PC-3 (cell line): ENCODE measurements at regions not wholly inside any gene's neighbourhood (a gene's known extent, or its start where the extent isn't known, plus 50 kb on each side); places are given as distances from the start of the nearest gene placed in this dataset.
A peak's percentile ranks its signal among the peaks of the same experiment; 100 is the strongest.

ENCODE experiments used
- ATAC-seq: fragments of 200-7000 bp; cut with Tn5 transposase; 2 replicates; pipeline ENCODE4 v1.9.1; 2020; ENCODE audit warnings: mild to moderate bottlenecking, moderate library complexity
- BruUV-seq: library from RNA; stranded (reverse); fragments of 400-500 nt; replicated peaks from 2 replicates; lab custom pipeline; 2021; lab: Mats Ljungman, UMichigan
- CTCF ChIA-PET: fragments of 300-600 bp; sonication (Branson Sonifier 250); formaldehyde crosslinking; loops from one replicate; lab custom pipeline; 2022; ENCODE audit warnings: antibody characterized with exemption; lab: Charles Lee
- POLR2A ChIA-PET: fragments of 300-600 bp; sonication (Branson Sonifier 250); formaldehyde crosslinking; loops from one replicate; lab custom pipeline; 2022; ENCODE audit warnings: antibody characterized with exemption; ENCODE audit not compliant: unreplicated experiment; lab: Charles Lee
- DNase-seq: peaks from one replicate; pipeline ENCODE4 v3.0.0-alpha.2; 2015
- H2AFZ ChIP-seq: fragments of 300-600 bp; sonication (generic); 2 replicates; pipeline ENCODE4 v1.6.0; 2016; ENCODE audit warnings: antibody characterized with exemption, low read length
- H3F3A ChIP-seq: fragments of 300-600 bp; sonication (generic); one replicate; pipeline ENCODE4 v1.6.0; 2017; ENCODE audit warnings: antibody characterized with exemption, low read length, control low read depth, mild to moderate bottlenecking; ENCODE audit not compliant: unreplicated experiment
- H3K27ac ChIP-seq: fragments of 300-600 bp; sonication (generic); 2 replicates; pipeline ENCODE4 v1.5.1; 2016; ENCODE audit warnings: mild to moderate bottlenecking, low read length
- H3K27me3 ChIP-seq: fragments of 300-600 bp; sonication (generic); 2 replicates; pipeline ENCODE4 v1.6.1; 2016; ENCODE audit warnings: low read length, mixed read lengths
- H3K36me3 ChIP-seq: fragments of 300-600 bp; sonication (generic); 2 replicates; pipeline ENCODE4 v1.6.1; 2016; ENCODE audit warnings: low read depth, mixed run types, low read length, mixed read lengths
- H3K4me1 ChIP-seq: fragments of 300-600 bp; sonication (generic); 2 replicates; pipeline ENCODE4 v1.5.1; 2016; ENCODE audit warnings: low read length; ENCODE audit not compliant: insufficient read depth
- H3K4me2 ChIP-seq: fragments of 300-600 bp; sonication (generic); 2 replicates; pipeline ENCODE4 v1.6.0; 2016; ENCODE audit warnings: low read length
- H3K4me3 ChIP-seq: fragments of 300-600 bp; sonication (generic); 2 replicates; pipeline ENCODE4 v1.5.1; 2016; ENCODE audit warnings: mild to moderate bottlenecking, low read length, mixed read lengths
- H3K79me2 ChIP-seq: fragments of 300-600 bp; sonication (generic); 2 replicates; pipeline ENCODE4 v1.6.1; 2017; ENCODE audit warnings: low read length, mixed read lengths
- H3K9ac ChIP-seq: fragments of 300-600 bp; sonication (generic); 2 replicates; pipeline ENCODE4 v1.6.0; 2016; ENCODE audit warnings: mild to moderate bottlenecking, low read length
- H3K9me2 ChIP-seq: fragments of 300-600 bp; sonication (generic); replicated peaks from 2 replicates; pipeline ENCODE4 v1.6.1; 2016; ENCODE audit warnings: mixed run types, low read length, mixed read lengths
- H3K9me3 ChIP-seq: fragments of 300-600 bp; sonication (generic); 2 replicates; pipeline ENCODE4 v1.6.1; 2016; ENCODE audit warnings: low read length, mixed read lengths
- H4K20me1 ChIP-seq: fragments of 300-600 bp; sonication (generic); 2 replicates; pipeline ENCODE4 v1.6.1; 2016; ENCODE audit warnings: low read length, mixed read lengths
- EZH2 ChIP-seq: fragments of 300-600 bp; sonication (generic); IDR thresholded peaks from one replicate; pipeline ENCODE4 v1.6.1; 2017; ENCODE audit warnings: antibody characterized with exemption, mild to moderate bottlenecking, low read length; ENCODE audit not compliant: unreplicated experiment
- EZH2phosphoT487 ChIP-seq: fragments of 300-600 bp; sonication (generic); IDR thresholded peaks from 2 replicates; pipeline ENCODE4 v1.6.1; 2018; ENCODE audit warnings: mild to moderate bottlenecking, antibody characterized with exemption, low read length, borderline replicate concordance
- intact Hi-C: fragments of 100-400 bp; cut with micrococcal nuclease; formaldehyde crosslinking; loops from 2 replicates; pipeline ENCODE4 v1.9.0; 2023
- TF ChIP-seq, protein P1 (sequence below): fragments of 300-600 bp; sonication (generic); conservative IDR thresholded peaks from 2 replicates; pipeline ENCODE4 v1.5.1; 2017; ENCODE audit warnings: antibody characterized with exemption, low read depth, mild to moderate bottlenecking, low read length

DNA sequence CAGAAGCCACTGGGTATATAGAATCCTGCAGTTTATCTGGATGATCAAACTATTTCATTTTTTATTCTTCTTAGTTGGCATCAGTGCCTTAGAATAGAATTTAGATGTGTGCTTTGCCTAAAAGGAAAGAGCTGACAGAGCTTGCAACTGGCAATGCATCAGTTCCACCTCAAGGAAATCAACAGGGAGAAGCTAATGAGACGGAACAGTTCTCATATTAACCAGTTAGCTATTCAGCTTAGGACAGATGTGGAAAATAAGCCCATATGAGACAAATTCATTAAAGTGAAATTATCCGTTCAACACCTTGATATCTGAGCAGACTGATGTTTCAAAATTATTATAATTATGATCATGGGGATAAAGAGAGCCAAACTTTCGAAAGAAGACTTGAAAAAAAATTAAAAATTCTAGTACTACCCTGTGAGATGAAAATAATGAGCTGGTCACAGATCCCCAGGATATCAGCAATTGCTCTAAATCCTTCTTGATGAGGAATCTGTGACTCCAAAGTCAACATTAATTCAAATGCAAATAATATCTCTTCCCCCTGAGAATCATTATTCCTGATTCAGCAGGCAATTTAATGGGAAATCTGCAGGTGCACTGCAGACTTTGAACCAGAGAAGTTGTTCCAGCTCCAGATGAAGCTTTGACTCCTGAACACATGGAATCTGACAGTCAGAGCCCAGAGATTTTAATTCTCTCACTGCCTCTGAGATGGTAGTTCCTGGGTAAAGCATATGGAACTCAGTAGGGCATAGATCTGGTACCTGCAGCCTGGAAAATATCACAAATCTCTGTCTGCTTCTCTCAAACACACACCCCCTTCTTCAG, 486.8 kb downstream of the FOXO1 start:
- H3K4me1 ChIP-seq: peaks cover 5% of the 10 kb centered on the region; the same call in 1 of the 2 replicates
- H3K9me2 ChIP-seq: no peaks in the 10 kb centered on the region
- BruUV-seq: no TSS peak
- no peaks in the 10 kb centered on the region for H3K9me3 ChIP-seq
- CTCF ChIA-PET: interaction anchor here (0.7 kb wide), 1 partner anchor 10 kb away, joined by 3 read pairs; no protein-coding TSS in a partner anchor
- H3K36me3 ChIP-seq: no peaks in the 10 kb centered on the region
- H3K79me2 ChIP-seq: no peaks in the 10 kb centered on the region
- no peaks in the 10 kb centered on the region for H3K27me3 ChIP-seq
- POLR2A ChIA-PET: no interaction called here
- no peak for TF ChIP-seq EZH2
- TF ChIP-seq, protein P1, sequence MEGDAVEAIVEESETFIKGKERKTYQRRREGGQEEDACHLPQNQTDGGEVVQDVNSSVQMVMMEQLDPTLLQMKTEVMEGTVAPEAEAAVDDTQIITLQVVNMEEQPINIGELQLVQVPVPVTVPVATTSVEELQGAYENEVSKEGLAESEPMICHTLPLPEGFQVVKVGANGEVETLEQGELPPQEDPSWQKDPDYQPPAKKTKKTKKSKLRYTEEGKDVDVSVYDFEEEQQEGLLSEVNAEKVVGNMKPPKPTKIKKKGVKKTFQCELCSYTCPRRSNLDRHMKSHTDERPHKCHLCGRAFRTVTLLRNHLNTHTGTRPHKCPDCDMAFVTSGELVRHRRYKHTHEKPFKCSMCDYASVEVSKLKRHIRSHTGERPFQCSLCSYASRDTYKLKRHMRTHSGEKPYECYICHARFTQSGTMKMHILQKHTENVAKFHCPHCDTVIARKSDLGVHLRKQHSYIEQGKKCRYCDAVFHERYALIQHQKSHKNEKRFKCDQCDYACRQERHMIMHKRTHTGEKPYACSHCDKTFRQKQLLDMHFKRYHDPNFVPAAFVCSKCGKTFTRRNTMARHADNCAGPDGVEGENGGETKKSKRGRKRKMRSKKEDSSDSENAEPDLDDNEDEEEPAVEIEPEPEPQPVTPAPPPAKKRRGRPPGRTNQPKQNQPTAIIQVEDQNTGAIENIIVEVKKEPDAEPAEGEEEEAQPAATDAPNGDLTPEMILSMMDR: no peak
- TF ChIP-seq EZH2phosphoT487: no peak
- no peak overlapping the region for H3K4me2 ChIP-seq
- ATAC-seq: no peak
- no peaks in the 10 kb centered on the region for H3F3A ChIP-seq
- intact Hi-C loops: no loop called here
- no peak overlapping the region for H3K9ac ChIP-seq
- no peak overlapping the region for H3K27ac ChIP-seq
- DNase-seq: no peak
- H4K20me1 ChIP-seq: no peaks in the 10 kb centered on the region
- no peak overlapping the region for H3K4me3 ChIP-seq
- H2AFZ ChIP-seq: no peak overlapping the region

DNA sequence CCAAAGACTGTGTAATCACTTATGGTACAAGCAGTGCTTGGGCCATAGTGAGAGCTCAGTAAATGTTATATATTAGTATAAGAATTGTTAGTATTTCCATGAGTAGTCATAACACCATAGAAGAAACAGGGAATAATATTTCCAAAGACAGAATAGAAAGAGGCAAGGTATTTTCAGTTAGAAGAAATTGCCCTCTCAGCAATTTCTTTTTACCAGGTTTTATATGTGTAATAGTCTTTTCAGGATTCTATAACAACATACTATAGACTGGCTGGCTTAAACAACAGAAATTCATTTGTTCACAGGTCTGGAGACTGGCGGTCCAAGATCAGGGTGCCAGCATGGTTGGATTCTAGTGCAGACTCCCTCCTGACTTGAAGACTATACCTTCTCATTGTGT, 485.7 kb downstream of the FOXO1 start:
- Histone ChIP-seq H3F3A (no peaks in the 10 kb centered on the region), H3K9ac (no peak overlapping the region), H4K20me1 (no peaks in the 10 kb centered on the region), H3K27ac (no peak overlapping the region), H3K4me2 (no peak overlapping the region), H2AFZ (no peak overlapping the region), H3K79me2 (no peaks in the 10 kb centered on the region), H3K4me3 (no peak overlapping the region), H3K36me3 (no peaks in the 10 kb centered on the region), H3K4me1 (peaks cover 5% of the 10 kb centered on the region; the same call in 1 of the 2 replicates), H3K9me3 (no peaks in the 10 kb centered on the region), H3K9me2 (no peaks in the 10 kb centered on the region), H3K27me3 (no peaks in the 10 kb centered on the region)
- ChIA-PET POLR2A (no interaction called here), CTCF (no interaction called here)
- BruUV-seq: no TSS peak
- TF ChIP-seq EZH2 (no peak), EZH2phosphoT487 (no peak)
- TF ChIP-seq, protein P1: no peak
- intact Hi-C loops: no loop called here
- DNase-seq (no peak), ATAC-seq (no peak)

DNA sequence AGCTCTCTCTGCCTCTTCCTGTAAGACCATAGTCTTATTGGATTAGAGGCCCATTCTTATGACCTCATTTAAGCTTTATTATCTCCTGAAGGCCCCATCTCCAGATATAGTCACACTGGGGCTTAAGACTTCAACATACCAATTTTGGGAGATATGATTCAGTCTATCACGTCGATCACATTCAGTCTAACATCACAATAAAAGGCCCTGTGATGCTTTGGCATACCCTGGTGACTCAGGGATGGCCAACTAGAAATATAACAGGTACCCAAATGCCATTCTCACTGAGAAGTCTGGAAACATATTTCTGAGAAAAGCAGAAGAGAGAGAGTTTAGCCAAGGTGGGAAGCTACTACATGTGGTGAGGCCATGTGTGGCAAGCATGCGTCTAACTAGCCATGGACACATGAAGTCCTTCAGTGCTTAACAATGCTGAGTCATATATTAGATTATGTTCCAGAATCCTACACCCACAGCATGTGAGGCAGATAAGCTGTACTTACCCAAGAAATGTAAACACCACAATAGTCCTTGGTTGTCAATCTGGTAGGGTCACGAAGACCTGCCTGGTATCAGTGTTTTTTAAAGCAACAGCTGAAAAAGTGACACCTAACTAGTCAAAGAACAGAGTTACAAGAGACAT, 485.1 kb downstream of the FOXO1 start:
- Histone ChIP-seq H3F3A (no peaks in the 10 kb centered on the region), H4K20me1 (no peaks in the 10 kb centered on the region), H3K4me2 (no peak overlapping the region), H3K27ac (no peak overlapping the region), H3K9ac (no peak overlapping the region), H3K79me2 (no peaks in the 10 kb centered on the region), H2AFZ (no peak overlapping the region), H3K9me2 (no peaks in the 10 kb centered on the region), H3K4me3 (no peak overlapping the region), H3K4me1 (peaks cover 5% of the 10 kb centered on the region; the same call in 1 of the 2 replicates), H3K36me3 (no peaks in the 10 kb centered on the region), H3K9me3 (no peaks in the 10 kb centered on the region), H3K27me3 (no peaks in the 10 kb centered on the region)
- ATAC-seq: peak; percentile 27; the same call in 1 of the 2 replicates
- DNase-seq: peak; percentile 44
- ChIA-PET POLR2A (no interaction called here), CTCF (no interaction called here)
- BruUV-seq: no TSS peak
- intact Hi-C loops: no loop called here
- no peak for TF ChIP-seq EZH2phosphoT487
- TF ChIP-seq EZH2: no peak
- TF ChIP-seq, protein P1: no peak
